Keratinocyte (primary cell): ENCODE measurements at regions not wholly inside any gene's neighbourhood (a gene's known extent, or its start where the extent isn't known, plus 50 kb on each side); places are given as distances from the start of the nearest gene placed in this dataset.

ENCODE experiments used
- CTCF ChIP-seq, 3 experiments: IDR thresholded peaks in 1 of 3; conservative IDR thresholded peaks in 1 of 3; optimal IDR thresholded peaks in 1 of 3; 2 replicates in 2 of 3; 3 replicates in 1 of 3; pipeline versions ENCODE3 to v1.5.1; 2011; ENCODE audit warnings: low read length in 3 of 3, mild to moderate bottlenecking in 3 of 3, moderate library complexity in 2 of 3, control low read depth in 1 of 3, inconsistent platforms in 1 of 3; ENCODE audit not compliant: insufficient read depth in 2 of 3; ENCODE audit errors: extremely low read depth in 1 of 3
- EZH2 ChIP-seq: IDR thresholded peaks from one replicate; pipeline ENCODE4 v1.6.1; 2012; ENCODE audit warnings: inconsistent platforms, mild to moderate bottlenecking, low read length, moderate library complexity

GRCh38 chr5:125054146-125054545, 307.7 kb upstream of the ZNF608 start:
- TF ChIP-seq EZH2: no peak
- TF ChIP-seq CTCF (optimal IDR thresholded peaks at IDR 0.05 in 1 of 3, IDR thresholded peaks at IDR 0.05 in 1 of 3, conservative IDR thresholded peaks at IDR 0.05 in 1 of 3; ENCODE audit: extremely low read depth in 1 of 3, insufficient read depth in 2 of 3, low read length in 3 of 3): no peak
